HG03135 (cell line): ENCODE measurements at regions not wholly inside any gene's neighbourhood (a gene's known extent, or its start where the extent isn't known, plus 50 kb on each side); places are given as distances from the start of the nearest gene placed in this dataset.
A peak's percentile ranks its signal among the peaks of the same experiment; 100 is the strongest.
"Not testable (repeated sequence)": the region's sequence is repeated elsewhere in the genome, so short reads cannot be mapped to it uniquely, and the experiment has no call there.

ENCODE experiments used
- ATAC-seq: cut with Tn5 transposase; IDR thresholded peaks from one replicate; pipeline ENCODE4 v1.9.1; 2021; ENCODE audit warnings: mild to moderate bottlenecking, moderate library complexity; ENCODE audit not compliant: unreplicated experiment

DNA sequence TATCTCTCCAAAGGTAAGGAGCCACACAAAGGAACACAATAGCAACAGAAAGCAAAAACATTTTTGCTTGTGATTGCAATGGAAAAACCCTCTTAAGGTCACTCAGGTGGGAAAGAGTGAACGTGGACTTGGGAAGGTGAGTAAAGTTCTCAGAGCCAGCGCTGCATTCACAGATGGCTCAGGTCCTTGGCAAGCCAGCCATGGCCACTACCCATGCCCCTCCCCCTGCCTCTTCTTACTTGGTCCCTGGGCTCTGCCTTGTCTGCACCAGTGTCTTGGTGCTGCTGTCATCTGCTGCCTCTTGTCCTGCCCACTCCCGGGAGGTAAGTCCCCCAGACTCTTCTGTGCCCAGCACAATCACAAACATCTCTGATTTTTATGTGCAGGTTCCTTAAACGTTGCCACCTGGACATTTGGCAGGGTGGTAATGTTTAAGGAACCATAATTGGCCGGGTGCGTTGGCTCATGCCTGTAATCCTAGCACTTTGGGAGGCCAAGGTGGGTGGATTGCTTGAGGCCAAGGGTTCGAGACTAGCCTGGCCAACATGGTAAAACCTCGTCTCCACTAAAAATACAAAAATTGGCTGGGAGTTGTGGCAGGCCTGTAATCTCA, 74.6 kb downstream of the FEM1C start:
- no peak for ATAC-seq

GRCh38 chr5:115467628-115468027, 76.9 kb downstream of the FEM1C start:
- ATAC-seq: no peak

DNA sequence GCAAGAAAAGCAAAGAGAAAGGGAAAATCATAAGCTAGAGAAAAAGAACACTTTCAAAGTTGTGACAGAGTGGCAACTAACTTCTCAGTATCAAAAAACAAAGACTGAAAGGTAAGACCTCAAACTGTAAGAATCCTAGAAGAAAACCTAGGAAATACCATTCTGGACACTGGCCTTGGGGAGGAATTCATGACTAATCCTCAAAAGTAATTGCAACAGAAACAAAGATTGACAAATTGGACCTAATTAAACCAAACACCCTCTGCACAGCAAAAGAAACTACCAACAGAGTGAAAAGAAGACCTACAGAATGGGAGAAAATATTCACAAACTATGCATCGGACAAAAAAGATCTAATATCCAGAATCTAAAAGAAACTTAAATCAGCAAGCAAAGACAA, 79.1 kb downstream of the FEM1C start:
- no peak for ATAC-seq

DNA sequence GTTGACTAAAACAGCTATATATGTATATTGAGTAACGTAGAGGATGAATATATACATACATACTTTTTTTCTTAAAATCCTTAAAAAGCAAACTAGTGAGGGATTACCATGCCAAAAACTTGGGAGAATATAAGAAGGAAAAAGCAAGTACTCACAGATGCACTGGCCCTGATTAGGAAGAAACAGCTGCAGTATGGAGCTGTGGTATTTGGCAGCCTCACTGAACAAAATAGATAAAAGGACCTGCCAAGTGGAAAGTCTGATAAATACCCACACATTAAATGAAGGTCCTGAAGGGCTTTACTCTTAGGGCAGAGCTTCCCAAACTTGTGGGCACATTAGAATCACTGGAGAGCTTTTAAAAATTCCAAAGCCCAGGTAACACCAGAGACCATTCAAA, 80.6 kb downstream of the FEM1C start:
- ATAC-seq: no peak

- ATAC-seq: no peak
Observed at GRCh38 chr5:115461506-115462290, 82.9 kb downstream of the FEM1C start.

GRCh38 chr5:115461093-115461492, 83.5 kb downstream of the FEM1C start:
- no peak for ATAC-seq

- peak; percentile 64 for ATAC-seq
Observed at GRCh38 chr5:115460472-115460871, 84.1 kb downstream of the FEM1C start.

DNA sequence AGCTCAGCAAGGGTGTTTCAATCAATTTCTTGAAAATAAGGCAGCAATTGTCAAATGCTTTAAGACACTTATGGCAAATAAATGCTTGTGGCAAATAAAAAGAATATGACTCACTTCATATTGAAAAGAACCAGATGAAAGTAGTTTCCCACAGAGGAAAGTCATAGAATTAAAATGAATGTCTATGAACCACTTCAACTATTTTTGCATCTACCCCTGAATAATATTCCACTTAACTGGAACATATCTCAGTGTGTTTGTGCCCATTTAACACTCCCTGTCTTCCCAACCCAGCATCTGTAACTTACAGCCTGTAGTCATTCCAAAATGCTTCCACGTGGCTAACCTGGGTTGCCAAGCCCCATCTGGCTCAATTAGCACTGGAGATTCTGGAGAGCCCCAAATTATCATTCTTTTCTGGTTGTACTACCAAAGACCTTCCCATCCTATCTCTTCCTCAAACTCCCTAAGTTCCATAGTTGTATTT, 84.7 kb downstream of the FEM1C start:
- no peak for ATAC-seq

- no peak for ATAC-seq
Observed at GRCh38 chr5:115458416-115458815, 86.2 kb downstream of the FEM1C start.

DNA sequence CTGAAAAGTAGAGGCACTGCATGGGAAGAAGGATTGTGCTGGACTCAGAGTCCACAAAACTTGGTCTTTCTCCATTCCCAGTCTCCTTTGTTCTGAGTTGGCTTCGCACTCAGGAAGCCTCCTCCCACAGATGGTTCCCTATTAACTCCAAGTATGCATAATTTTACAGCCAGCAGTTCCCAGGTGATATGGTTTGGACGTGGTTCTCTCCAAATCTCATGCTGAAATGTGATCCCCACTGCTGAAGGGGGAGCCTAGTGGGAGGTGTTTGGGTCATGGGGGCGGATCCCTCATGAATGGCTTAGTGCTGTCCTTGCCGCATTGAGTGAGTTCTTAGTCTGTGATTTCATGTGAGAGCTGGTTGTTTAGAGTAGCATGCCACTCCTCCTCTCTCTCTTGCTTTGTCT, 86.6 kb downstream of the FEM1C start:
- no peak for ATAC-seq

- no peak for ATAC-seq
Observed at GRCh38 chr5:115457571-115457970, 87.0 kb downstream of the FEM1C start.

GRCh38 chr5:115456539-115457040, 88.0 kb downstream of the FEM1C start:
- no peak for ATAC-seq

- no peak for ATAC-seq
Observed at GRCh38 chr5:115456056-115456455, 88.5 kb downstream of the FEM1C start.

DNA sequence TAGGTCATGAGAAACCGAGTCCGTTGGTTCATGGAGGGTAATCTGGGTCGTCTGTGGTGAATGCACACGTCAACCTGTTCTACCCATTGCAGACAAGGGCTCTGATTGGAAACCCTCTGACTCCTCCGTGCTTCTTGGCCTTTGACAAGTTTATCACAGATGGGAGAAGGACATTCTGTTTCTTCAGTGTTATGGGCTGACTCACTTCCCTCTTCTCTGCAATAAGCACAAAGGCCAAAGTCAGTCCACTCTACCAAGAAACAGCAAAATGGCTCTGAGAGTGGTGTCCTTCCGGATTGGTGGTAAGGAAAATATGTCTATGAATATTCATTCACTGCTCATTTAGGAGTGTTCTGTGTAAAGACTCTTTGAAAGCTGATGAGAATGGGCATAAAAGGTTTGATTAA, 89.3 kb downstream of the FEM1C start:
- ATAC-seq: no peak

- no peak for ATAC-seq
Observed at GRCh38 chr5:115453391-115454095, 91.0 kb downstream of the FEM1C start.

- no peak for ATAC-seq
Observed at GRCh38 chr5:115452536-115453235, 91.9 kb downstream of the FEM1C start.

DNA sequence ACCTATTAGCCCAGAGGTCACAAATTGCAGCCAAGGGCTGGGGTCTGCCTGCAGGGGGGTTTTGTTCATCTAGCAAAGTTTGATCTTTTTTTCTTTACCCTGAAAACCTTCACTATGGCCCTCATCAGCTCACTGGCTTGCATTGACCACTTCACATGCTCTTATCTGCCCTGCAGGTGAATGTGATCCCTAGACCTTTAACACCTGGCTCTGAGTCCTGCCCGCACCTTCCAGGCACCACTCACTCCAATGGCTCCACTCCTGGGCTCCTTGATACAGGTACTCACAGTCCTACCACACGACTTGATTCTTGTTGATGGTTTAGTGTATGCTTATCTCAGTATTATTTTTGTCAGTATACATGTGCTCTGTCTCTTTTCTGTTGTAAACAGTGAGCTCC, 92.5 kb downstream of the FEM1C start:
- ATAC-seq: no peak

DNA sequence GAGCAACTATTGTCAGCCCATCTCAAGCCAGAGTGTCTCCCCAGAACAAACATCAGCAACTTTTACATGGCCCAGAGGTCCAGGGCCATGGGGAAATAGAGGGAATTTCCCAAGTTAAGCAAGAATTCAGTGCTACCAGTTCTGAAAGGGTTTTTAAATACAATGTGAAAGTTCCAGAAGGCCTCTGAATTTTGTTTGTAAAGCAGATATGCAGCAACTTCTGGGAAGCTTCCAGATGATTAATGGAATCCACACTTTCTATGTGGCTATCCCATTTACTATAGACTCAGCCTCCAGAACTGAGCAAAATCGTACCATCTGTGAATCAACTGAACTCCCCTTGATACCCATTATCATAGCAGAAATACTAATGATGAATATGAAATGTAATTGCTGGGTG, 93.8 kb downstream of the FEM1C start:
- ATAC-seq: no peak

DNA sequence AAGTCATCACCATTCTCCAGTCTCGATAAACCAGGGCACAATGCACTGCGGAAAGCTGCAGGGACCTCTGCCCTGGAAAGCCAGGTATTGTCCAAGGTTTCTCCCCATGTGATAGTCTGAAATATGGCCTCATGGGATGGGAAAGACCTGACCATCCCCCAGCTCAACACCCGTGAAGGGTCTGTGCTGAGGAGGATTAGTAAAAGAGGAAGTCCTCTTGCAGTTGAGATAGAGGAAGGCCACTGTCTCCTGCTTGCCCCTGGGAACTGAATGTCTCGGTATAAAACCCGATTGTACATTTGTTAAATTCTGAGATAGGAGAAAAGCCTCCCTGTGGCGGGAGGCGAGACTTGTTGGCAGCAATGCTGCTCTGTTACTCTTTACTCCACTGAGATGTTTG, 95.9 kb downstream of the FEM1C start:
- ATAC-seq: not testable (repeated sequence)

- ATAC-seq: no peak
Observed at GRCh38 chr5:115440782-115441451, 103.7 kb downstream of the FEM1C start.
